Esophagus squamous epithelium (tissue), 4 donors: ENCODE measurements at regions not wholly inside any gene's neighbourhood (a gene's known extent, or its start where the extent isn't known, plus 50 kb on each side); places are given as distances from the start of the nearest gene placed in this dataset.

Experiments
- CTCF ChIP-seq, 6 experiments: fragments of 450-650 bp in 4 of 6; fragments of 200-600 bp in 2 of 6; sonication (generic) in 2 of 6; IDR thresholded peaks; one replicate each; pipeline ENCODE4 v1.5.1; 2016 to 2019; ENCODE audit warnings: antibody characterized with exemption in 6 of 6, mild to moderate bottlenecking in 4 of 6, moderate library complexity in 4 of 6
- POLR2A ChIP-seq, 4 donors: fragments of 450-650 bp; IDR thresholded peaks; one replicate each; pipeline ENCODE4 v1.6.1; 2017; ENCODE audit warnings: antibody characterized with exemption in 4 of 4, mild to moderate bottlenecking in 4 of 4, moderate library complexity in 3 of 4

DNA sequence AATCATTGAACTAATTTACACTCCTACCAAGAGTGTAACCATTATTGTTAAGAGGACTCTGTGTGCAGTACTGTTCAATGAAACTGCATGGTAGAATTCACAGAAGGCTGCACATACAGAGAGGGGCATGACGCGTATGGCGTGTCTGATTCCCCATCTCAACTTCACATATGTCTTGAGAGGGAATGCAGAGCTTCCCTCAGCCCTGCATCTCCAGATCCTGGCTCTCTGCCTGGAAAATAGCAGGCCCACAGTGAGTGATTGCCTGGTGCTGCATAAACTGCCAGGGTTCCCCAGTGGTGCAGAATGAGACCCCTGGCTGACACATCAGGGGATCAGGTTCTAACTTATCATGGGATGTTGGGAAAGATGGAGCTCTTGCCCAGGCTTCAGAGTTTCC lies 260.2 kb upstream of the ISX start:
- TF ChIP-seq POLR2A (IDR thresholded peaks at IDR 0.05) (no peak), CTCF (IDR thresholded peaks at IDR 0.05) (no peak)
